ENCODE measurements at regions not wholly inside any gene's neighbourhood (a gene's known extent, or its start where the extent isn't known, plus 50 kb on each side); places are given as distances from the start of the nearest gene placed in this dataset.

GRCh38 chr12:107364875-107365518 lies 271.6 kb upstream of the CRY1 start:
- Histone ChIP-seq H3K4me3 (no peak overlapping the region), H3K27ac (no peak overlapping the region), H3K9me3 (no peaks in the 10 kb centered on the region), H3K4me1 (no peaks in the 10 kb centered on the region), H3K27me3 (peaks cover 0 to 6% of the 10 kb centered on the region in 2 donors), H3K36me3 (no peaks in the 10 kb centered on the region)
- ATAC-seq = no peak
- no peak for TF ChIP-seq CTCF (IDR thresholded peaks at IDR 0.05)
- intact Hi-C loops (cut with DNase I) = no loop called here
- DNase-seq = no peak

GRCh38 chr12:107365703-107366102 lies 272.4 kb upstream of the CRY1 start:
- Histone ChIP-seq H3K9me3 (no peaks in the 10 kb centered on the region), H3K27ac (no peak overlapping the region), H3K4me1 (no peaks in the 10 kb centered on the region), H3K36me3 (no peaks in the 10 kb centered on the region), H3K4me3 (no peak overlapping the region), H3K27me3 (no peaks in the 10 kb centered on the region)
- ATAC-seq = no peak
- intact Hi-C loops (cut with DNase I) = no loop called here
- no peak for TF ChIP-seq CTCF (IDR thresholded peaks at IDR 0.05)
- no peak for DNase-seq

- no peak for TF ChIP-seq CTCF (IDR thresholded peaks at IDR 0.05)
- Histone ChIP-seq H3K27ac (no peak overlapping the region), H3K27me3 (no peaks in the 10 kb centered on the region), H3K36me3 (no peaks in the 10 kb centered on the region), H3K4me3 (no peak overlapping the region), H3K4me1 (no peaks in the 10 kb centered on the region), H3K9me3 (no peaks in the 10 kb centered on the region)
- DNase-seq (no peak), ATAC-seq (no peak)
- intact Hi-C loops (cut with DNase I) = no loop called here
Observed at GRCh38 chr12:107366322-107366721, 273.0 kb upstream of the CRY1 start.

GRCh38 chr12:107368586-107368985 lies 275.2 kb upstream of the CRY1 start:
- intact Hi-C loops (cut with DNase I) = no loop called here
- Histone ChIP-seq H3K9me3 (no peaks in the 10 kb centered on the region), H3K4me1 (peaks cover 0 to 18% of the 10 kb centered on the region in 2 donors), H3K36me3 (no peaks in the 10 kb centered on the region), H3K4me3 (no peak overlapping the region), H3K27ac (no peak overlapping the region), H3K27me3 (no peaks in the 10 kb centered on the region)
- DNase-seq (no peak), ATAC-seq (no peak)
- TF ChIP-seq CTCF (IDR thresholded peaks at IDR 0.05) = no peak

- Histone ChIP-seq H3K4me1 (peaks cover 0 to 22% of the 10 kb centered on the region in 2 donors), H3K27ac (no peak overlapping the region), H3K27me3 (no peaks in the 10 kb centered on the region), H3K9me3 (no peaks in the 10 kb centered on the region), H3K36me3 (no peaks in the 10 kb centered on the region), H3K4me3 (no peak overlapping the region)
- ATAC-seq (no peak), DNase-seq (no peak)
- no peak for TF ChIP-seq CTCF (IDR thresholded peaks at IDR 0.05)
- intact Hi-C loops (cut with DNase I) = no loop called here
Observed at GRCh38 chr12:107369006-107369405, 275.7 kb upstream of the CRY1 start.

All from left lung (tissue), 4 donors.